ENCODE measurements at regions not wholly inside any gene's neighbourhood (a gene's known extent, or its start where the extent isn't known, plus 50 kb on each side); places are given as distances from the start of the nearest gene placed in this dataset.

DNA sequence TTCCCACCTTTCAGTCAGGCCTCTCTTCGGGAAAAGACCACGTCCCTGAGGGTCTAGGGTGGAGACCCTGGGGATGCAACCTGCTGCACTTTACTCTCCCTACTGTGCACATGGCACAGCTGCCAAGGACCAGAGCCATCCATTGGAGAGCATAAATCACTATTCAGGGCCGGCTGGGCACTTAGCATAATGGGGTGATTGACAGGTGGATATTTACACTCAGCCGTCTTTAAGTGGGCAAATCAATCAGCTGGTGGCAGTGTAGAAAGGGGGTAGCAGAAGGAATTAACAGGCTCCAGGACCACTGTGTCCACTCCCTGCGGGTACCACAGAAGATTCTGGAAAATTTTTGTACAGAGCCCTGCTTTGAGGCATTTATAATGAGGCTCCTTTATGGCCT, 87.3 kb upstream of the IRX6 start:
- TF ChIP-seq CTCF (IDR thresholded peaks at IDR 0.05) (no peak), POLR2A (IDR thresholded peaks at IDR 0.05) (no peak)
- H3K4me1 ChIP-seq = no peaks in the 10 kb centered on the region
- no peak overlapping the region for H3K27ac ChIP-seq
- H3K4me3 ChIP-seq = no peak overlapping the region
- H3K27me3 ChIP-seq = no peaks in the 10 kb centered on the region
- H3K9me3 ChIP-seq = no peaks in the 10 kb centered on the region
- DNase-seq = no peak
- H3K36me3 ChIP-seq = no peaks in the 10 kb centered on the region

DNA sequence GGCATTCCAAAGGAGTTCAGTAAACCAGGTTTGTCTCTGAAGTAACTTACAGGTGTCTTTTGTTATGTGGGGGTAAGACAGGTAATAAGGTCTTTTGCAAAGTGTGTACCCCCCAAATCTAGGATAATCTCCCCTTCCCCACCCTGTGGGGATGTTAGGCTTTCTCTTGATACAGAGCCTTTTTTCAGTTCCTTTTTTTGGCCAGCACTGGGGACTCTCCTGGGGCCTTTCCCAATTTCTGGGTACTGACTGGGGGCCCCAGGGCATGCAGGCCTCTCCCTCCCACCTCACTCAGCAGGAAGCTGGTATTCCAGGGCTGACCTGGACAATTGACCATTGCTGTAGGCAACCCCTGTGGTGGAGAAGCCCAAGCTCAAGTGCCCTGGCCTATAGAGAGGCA, 84.3 kb upstream of the IRX6 start:
- Histone ChIP-seq H3K4me1 (no peaks in the 10 kb centered on the region), H3K9me3 (no peaks in the 10 kb centered on the region), H3K27ac (no peak overlapping the region), H3K4me3 (no peak overlapping the region), H3K27me3 (no peaks in the 10 kb centered on the region), H3K36me3 (no peaks in the 10 kb centered on the region)
- DNase-seq = no peak
- TF ChIP-seq CTCF (IDR thresholded peaks at IDR 0.05) = no peak

DNA sequence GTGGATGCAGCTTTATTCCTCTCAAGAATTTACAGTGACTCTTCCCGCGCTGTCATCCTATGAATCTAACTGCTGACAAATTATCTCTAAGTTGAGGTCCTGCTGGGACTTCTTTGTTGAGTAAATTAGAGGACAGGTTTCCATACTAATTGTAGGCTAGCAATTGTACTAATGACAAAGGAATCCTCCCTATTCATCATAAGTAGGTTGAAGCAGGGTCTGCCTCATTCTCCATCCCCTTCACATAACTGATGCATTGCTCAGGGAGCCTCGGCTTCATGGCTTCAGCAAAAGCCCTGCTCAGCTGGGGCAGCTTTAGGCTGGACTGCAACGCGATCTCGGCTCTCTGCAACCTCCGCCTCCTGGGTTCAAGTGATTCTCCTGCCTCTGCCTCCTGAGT, 83.1 kb upstream of the IRX6 start:
- Histone ChIP-seq H3K27ac (no peak overlapping the region), H3K4me3 (no peak overlapping the region), H3K27me3 (no peaks in the 10 kb centered on the region), H3K4me1 (no peaks in the 10 kb centered on the region), H3K36me3 (no peaks in the 10 kb centered on the region), H3K9me3 (no peaks in the 10 kb centered on the region)
- TF ChIP-seq CTCF (IDR thresholded peaks at IDR 0.05) (no peak), POLR2A (IDR thresholded peaks at IDR 0.05) (no peak)
- no peak for DNase-seq

- H3K9me3 ChIP-seq = no peaks in the 10 kb centered on the region
- H3K27me3 ChIP-seq = no peaks in the 10 kb centered on the region
- DNase-seq = no peak
- H3K4me1 ChIP-seq = no peaks in the 10 kb centered on the region
- TF ChIP-seq CTCF (IDR thresholded peaks at IDR 0.05) (no peak), POLR2A (IDR thresholded peaks at IDR 0.05) (no peak)
- H3K27ac ChIP-seq = no peak overlapping the region
- no peak overlapping the region for H3K4me3 ChIP-seq
- no peaks in the 10 kb centered on the region for H3K36me3 ChIP-seq
These were observed 81.3 kb upstream of the IRX6 start for GRCh38 chr16:55242667-55243066.

DNA sequence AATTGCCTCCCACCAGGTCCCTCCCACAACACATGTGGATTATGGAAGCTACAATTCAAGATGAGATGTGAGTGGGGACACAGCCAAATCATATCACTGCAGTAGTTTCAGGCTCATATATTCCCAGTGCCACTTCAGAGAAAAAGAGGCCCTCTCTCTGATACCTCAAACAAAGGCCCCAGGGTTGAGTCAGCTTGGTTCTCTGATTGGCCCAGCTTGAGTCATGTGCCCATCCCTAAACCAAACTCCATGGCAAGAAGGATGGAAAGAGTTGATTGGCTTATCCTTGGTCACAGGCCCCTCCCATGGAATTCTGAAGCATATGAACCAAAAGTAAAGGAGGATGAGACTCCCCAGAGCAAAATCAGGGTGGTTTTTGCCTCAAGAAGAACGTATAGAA, 75.9 kb upstream of the IRX6 start:
- H3K4me3 ChIP-seq = no peak overlapping the region
- H3K27me3 ChIP-seq = no peaks in the 10 kb centered on the region
- TF ChIP-seq CTCF (IDR thresholded peaks at IDR 0.05) = no peak
- TF ChIP-seq POLR2A (IDR thresholded peaks at IDR 0.05) = no peak
- no peak overlapping the region for H3K27ac ChIP-seq
- no peaks in the 10 kb centered on the region for H3K36me3 ChIP-seq
- H3K4me1 ChIP-seq = peaks cover 0 to 3% (median 0%) of the 10 kb centered on the region in 4 donors
- H3K9me3 ChIP-seq = no peaks in the 10 kb centered on the region
- no peak for DNase-seq

DNA sequence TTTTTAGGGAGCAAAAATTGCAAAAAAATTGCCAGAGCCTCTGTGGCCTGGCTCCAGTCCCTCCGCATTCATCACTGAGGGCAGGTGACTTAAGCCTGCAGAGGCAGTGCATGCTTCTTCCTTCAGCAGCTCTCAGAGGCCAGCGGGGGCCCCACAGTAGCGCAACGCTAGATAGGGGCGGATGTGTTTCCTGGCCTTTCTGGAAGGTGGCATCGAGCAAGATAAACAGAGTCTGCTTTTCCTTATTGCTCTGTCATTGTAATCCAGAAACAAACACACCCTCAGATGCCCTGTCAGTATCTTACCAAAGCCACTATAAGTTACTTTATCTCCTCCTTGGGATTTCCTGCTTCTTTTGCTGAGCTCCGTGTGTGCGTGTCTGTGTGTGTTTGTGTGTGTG, 75.5 kb upstream of the IRX6 start:
- Histone ChIP-seq H3K36me3 (no peaks in the 10 kb centered on the region), H3K27me3 (no peaks in the 10 kb centered on the region), H3K27ac (no peak overlapping the region), H3K4me3 (no peak overlapping the region), H3K4me1 (peaks cover 0 to 3% (median 0%) of the 10 kb centered on the region in 4 donors), H3K9me3 (no peaks in the 10 kb centered on the region)
- no peak for DNase-seq
- no peak for TF ChIP-seq CTCF (IDR thresholded peaks at IDR 0.05)
- no peak for TF ChIP-seq POLR2A (IDR thresholded peaks at IDR 0.05)

Data from Peyer's patch (tissue), 4 donors.